Neural cell (in vitro differentiated cells): ENCODE measurements at regions not wholly inside any gene's neighbourhood (a gene's known extent, or its start where the extent isn't known, plus 50 kb on each side); places are given as distances from the start of the nearest gene placed in this dataset.

Experiments
- H2AFZ ChIP-seq: fragments of 200-600, 300-800 bp; sonication (generic), shearing (Covaris generic); 2 replicates; pipeline ENCODE4 v1.6.0; 2014; ENCODE audit warnings: low read depth, mild to moderate bottlenecking, antibody characterized with exemption, low read length, moderate library complexity
- H3F3A ChIP-seq: fragments of 200-600 bp; shearing (Covaris generic); 2 replicates; pipeline ENCODE4 v1.6.1; 2016; ENCODE audit warnings: mild to moderate bottlenecking, moderate library complexity, mixed read lengths, antibody characterized with exemption, low read length; ENCODE audit not compliant: insufficient read depth, poor library complexity, severe bottlenecking
- H3K27ac ChIP-seq: fragments of 200-600, 300-800 bp; sonication (generic), shearing (Covaris generic); 2 replicates; pipeline ENCODE4 v1.5.1; 2014; ENCODE audit warnings: mild to moderate bottlenecking, low read length, moderate library complexity
- H3K27me3 ChIP-seq: fragments of 300-800, 200-600 bp; sonication (generic), shearing (Covaris generic); 2 replicates; pipeline ENCODE4 v1.6.0; 2014; ENCODE audit warnings: mild to moderate bottlenecking, low read depth, low read length, moderate library complexity; ENCODE audit not compliant: insufficient read depth
- H3K36me3 ChIP-seq: fragments of 300-800, 200-600 bp; sonication (generic), shearing (Covaris generic); 2 replicates; pipeline ENCODE4 v1.5.1; 2014; ENCODE audit warnings: mild to moderate bottlenecking, antibody characterized with exemption, low read length, moderate library complexity; ENCODE audit not compliant: insufficient read depth
- H3K4me2 ChIP-seq: fragments of 300-800, 200-600 bp; sonication (generic), shearing (Covaris generic); 2 replicates; pipeline ENCODE4 v1.6.0; 2014; ENCODE audit warnings: mild to moderate bottlenecking, low read length
- H3K4me3 ChIP-seq: fragments of 300-800, 200-600 bp; sonication (generic), shearing (Covaris generic); 2 replicates; pipeline ENCODE4 v1.5.1; 2014; ENCODE audit warnings: mild to moderate bottlenecking, low read length, moderate library complexity
- H3K79me2 ChIP-seq: fragments of 200-600 bp; shearing (Covaris generic); replicated peaks from 2 replicates; pipeline ENCODE4 v1.6.0; 2014; ENCODE audit warnings: mild to moderate bottlenecking, low read length, moderate library complexity; ENCODE audit not compliant: insufficient read depth
- H3K9ac ChIP-seq: fragments of 300-800, 200-600 bp; sonication (generic), shearing (Covaris generic); 2 replicates; pipeline ENCODE4 v1.6.1; 2016; ENCODE audit warnings: mild to moderate bottlenecking, low read length, mixed read lengths
- H3K9me2 ChIP-seq: fragments of 200-600 bp; shearing (Covaris generic); 2 replicates; pipeline ENCODE4 v1.6.1; 2016; ENCODE audit warnings: mild to moderate bottlenecking, low read length, mixed read lengths; ENCODE audit not compliant: insufficient read depth
- H3K9me3 ChIP-seq: fragments of 200-600, 300-800 bp; sonication (generic), shearing (Covaris generic); 2 replicates; pipeline ENCODE4 v1.6.1; 2016; ENCODE audit warnings: mild to moderate bottlenecking, mixed run types, low read length, moderate library complexity, mixed read lengths
- H4K20me1 ChIP-seq: fragments of 200-600 bp; shearing (Covaris generic); 2 replicates; pipeline ENCODE4 v1.6.1; 2016; ENCODE audit warnings: mild to moderate bottlenecking, mixed run types; ENCODE audit not compliant: insufficient read depth
- EP300 ChIP-seq: fragments of 450-650 bp; conservative IDR thresholded peaks from 2 replicates; pipeline ENCODE4 v1.6.1; 2014; ENCODE audit warnings: antibody characterized with exemption, mild to moderate bottlenecking, moderate library complexity; ENCODE audit not compliant: poor library complexity, severe bottlenecking
- EZH2 ChIP-seq: fragments of 200-600, 300-800 bp; shearing (Covaris generic), sonication (generic); IDR thresholded peaks from 2 replicates; pipeline ENCODE4 v1.6.1; 2014; ENCODE audit warnings: antibody characterized with exemption, low read length, borderline replicate concordance, mild to moderate bottlenecking; ENCODE audit not compliant: insufficient read depth, poor library complexity, severe bottlenecking
- MXI1 ChIP-seq: fragments of 450-650 bp; conservative IDR thresholded peaks from 2 replicates; pipeline ENCODE4 v1.6.1; 2014; ENCODE audit warnings: antibody characterized with exemption, mild to moderate bottlenecking; ENCODE audit not compliant: poor library complexity, severe bottlenecking
- POLR2AphosphoS5 ChIP-seq: IDR thresholded peaks from 2 replicates; pipeline ENCODE4 v1.6.1; 2012
- RAD21 ChIP-seq: fragments of 450-650 bp; conservative IDR thresholded peaks from 2 replicates; pipeline ENCODE4 v1.6.1; 2014; ENCODE audit warnings: antibody characterized with exemption, mild to moderate bottlenecking, moderate library complexity
- SMC3 ChIP-seq: fragments of 450-650 bp; conservative IDR thresholded peaks from 2 replicates; pipeline ENCODE4 v1.6.1; 2014; ENCODE audit warnings: antibody characterized with exemption, mild to moderate bottlenecking, moderate library complexity; ENCODE audit not compliant: poor library complexity
- TAF1 ChIP-seq: IDR thresholded peaks from 2 replicates; pipeline ENCODE4 v1.6.1; 2012; ENCODE audit warnings: low read depth
- TF ChIP-seq, protein P1 (sequence below): fragments of 450-650 bp; IDR thresholded peaks from 2 replicates; pipeline ENCODE4 v1.5.1; 2014; ENCODE audit warnings: antibody characterized with exemption, mild to moderate bottlenecking, moderate library complexity; ENCODE audit not compliant: poor library complexity, severe bottlenecking
- TF ChIP-seq, protein P2 (sequence below): IDR thresholded peaks from 2 replicates; pipeline ENCODE4 v1.6.1; 2012; ENCODE audit warnings: borderline replicate concordance

DNA sequence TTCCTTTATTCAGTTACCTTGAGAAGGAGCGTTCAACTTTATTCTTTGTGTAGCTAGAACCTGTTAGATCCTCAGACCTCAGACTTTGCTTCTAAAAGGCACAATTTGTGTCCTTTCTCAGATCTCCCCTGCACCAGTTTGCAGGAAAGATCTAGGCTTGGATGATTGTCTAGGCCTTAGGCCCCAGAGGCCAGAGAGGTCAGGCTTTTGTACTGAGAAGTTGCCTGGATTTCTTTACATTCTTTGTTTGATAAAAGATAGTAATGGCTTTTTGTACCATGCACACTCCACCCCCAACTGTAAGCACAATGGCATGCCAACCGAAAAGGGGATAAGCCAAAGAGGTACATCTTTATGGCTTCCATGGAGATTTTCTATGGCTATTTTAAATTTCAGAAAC, 719.6 kb upstream of the NR2F2 start:
- Histone ChIP-seq H2AFZ (no peak overlapping the region), H3K4me2 (no peak overlapping the region), H4K20me1 (no peaks in the 10 kb centered on the region), H3K9me2 (no peaks in the 10 kb centered on the region), H3K4me3 (no peak overlapping the region), H3K79me2 (no peaks in the 10 kb centered on the region), H3K9me3 (no peaks in the 10 kb centered on the region), H3K27ac (no peak overlapping the region), H3K36me3 (no peaks in the 10 kb centered on the region), H3F3A (no peaks in the 10 kb centered on the region), H3K27me3 (no peaks in the 10 kb centered on the region), H3K9ac (no peak overlapping the region)
- TF ChIP-seq SMC3 (no peak), TAF1 (no peak), RAD21 (no peak), EZH2 (no peak), MXI1 (no peak), EP300 (no peak), POLR2AphosphoS5 (no peak)
- TF ChIP-seq, protein P1, sequence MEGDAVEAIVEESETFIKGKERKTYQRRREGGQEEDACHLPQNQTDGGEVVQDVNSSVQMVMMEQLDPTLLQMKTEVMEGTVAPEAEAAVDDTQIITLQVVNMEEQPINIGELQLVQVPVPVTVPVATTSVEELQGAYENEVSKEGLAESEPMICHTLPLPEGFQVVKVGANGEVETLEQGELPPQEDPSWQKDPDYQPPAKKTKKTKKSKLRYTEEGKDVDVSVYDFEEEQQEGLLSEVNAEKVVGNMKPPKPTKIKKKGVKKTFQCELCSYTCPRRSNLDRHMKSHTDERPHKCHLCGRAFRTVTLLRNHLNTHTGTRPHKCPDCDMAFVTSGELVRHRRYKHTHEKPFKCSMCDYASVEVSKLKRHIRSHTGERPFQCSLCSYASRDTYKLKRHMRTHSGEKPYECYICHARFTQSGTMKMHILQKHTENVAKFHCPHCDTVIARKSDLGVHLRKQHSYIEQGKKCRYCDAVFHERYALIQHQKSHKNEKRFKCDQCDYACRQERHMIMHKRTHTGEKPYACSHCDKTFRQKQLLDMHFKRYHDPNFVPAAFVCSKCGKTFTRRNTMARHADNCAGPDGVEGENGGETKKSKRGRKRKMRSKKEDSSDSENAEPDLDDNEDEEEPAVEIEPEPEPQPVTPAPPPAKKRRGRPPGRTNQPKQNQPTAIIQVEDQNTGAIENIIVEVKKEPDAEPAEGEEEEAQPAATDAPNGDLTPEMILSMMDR: no peak
- TF ChIP-seq, protein P2, sequence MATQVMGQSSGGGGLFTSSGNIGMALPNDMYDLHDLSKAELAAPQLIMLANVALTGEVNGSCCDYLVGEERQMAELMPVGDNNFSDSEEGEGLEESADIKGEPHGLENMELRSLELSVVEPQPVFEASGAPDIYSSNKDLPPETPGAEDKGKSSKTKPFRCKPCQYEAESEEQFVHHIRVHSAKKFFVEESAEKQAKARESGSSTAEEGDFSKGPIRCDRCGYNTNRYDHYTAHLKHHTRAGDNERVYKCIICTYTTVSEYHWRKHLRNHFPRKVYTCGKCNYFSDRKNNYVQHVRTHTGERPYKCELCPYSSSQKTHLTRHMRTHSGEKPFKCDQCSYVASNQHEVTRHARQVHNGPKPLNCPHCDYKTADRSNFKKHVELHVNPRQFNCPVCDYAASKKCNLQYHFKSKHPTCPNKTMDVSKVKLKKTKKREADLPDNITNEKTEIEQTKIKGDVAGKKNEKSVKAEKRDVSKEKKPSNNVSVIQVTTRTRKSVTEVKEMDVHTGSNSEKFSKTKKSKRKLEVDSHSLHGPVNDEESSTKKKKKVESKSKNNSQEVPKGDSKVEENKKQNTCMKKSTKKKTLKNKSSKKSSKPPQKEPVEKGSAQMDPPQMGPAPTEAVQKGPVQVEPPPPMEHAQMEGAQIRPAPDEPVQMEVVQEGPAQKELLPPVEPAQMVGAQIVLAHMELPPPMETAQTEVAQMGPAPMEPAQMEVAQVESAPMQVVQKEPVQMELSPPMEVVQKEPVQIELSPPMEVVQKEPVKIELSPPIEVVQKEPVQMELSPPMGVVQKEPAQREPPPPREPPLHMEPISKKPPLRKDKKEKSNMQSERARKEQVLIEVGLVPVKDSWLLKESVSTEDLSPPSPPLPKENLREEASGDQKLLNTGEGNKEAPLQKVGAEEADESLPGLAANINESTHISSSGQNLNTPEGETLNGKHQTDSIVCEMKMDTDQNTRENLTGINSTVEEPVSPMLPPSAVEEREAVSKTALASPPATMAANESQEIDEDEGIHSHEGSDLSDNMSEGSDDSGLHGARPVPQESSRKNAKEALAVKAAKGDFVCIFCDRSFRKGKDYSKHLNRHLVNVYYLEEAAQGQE: no peak

DNA sequence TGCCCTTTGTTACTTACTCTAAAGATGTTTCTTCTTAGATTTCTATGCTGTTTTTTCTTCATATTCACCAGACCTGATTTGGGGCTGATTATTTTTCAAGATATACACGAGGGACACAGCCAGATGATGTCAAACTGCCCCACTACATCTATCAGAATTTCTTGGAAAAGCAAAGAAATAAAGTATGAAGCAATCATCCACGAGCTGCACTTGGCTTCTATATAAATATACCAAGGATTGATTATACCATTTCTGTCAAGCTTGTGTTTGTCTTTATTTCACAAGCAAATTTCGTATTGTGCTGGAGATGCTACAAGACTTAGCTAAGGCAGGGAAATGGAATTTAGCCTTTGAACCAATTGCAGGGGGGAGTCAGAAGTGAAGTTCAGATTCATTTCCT, 715.1 kb upstream of the NR2F2 start:
- no peak overlapping the region for H3K4me2 ChIP-seq
- no peak overlapping the region for H3K27ac ChIP-seq
- no peak overlapping the region for H3K4me3 ChIP-seq
- no peak overlapping the region for H2AFZ ChIP-seq
- H3F3A ChIP-seq: no peaks in the 10 kb centered on the region
- no peaks in the 10 kb centered on the region for H3K9me2 ChIP-seq
- H4K20me1 ChIP-seq: no peaks in the 10 kb centered on the region
- no peak overlapping the region for H3K9ac ChIP-seq
- H3K36me3 ChIP-seq: no peaks in the 10 kb centered on the region
- TF ChIP-seq SMC3 (no peak), RAD21 (no peak), TAF1 (no peak)
- TF ChIP-seq, protein P2: no peak
- H3K27me3 ChIP-seq: no peaks in the 10 kb centered on the region
- no peaks in the 10 kb centered on the region for H3K9me3 ChIP-seq
- no peaks in the 10 kb centered on the region for H3K79me2 ChIP-seq
